ENCODE measurements at regions not wholly inside any gene's neighbourhood (a gene's known extent, or its start where the extent isn't known, plus 50 kb on each side); places are given as distances from the start of the nearest gene placed in this dataset.

DNA sequence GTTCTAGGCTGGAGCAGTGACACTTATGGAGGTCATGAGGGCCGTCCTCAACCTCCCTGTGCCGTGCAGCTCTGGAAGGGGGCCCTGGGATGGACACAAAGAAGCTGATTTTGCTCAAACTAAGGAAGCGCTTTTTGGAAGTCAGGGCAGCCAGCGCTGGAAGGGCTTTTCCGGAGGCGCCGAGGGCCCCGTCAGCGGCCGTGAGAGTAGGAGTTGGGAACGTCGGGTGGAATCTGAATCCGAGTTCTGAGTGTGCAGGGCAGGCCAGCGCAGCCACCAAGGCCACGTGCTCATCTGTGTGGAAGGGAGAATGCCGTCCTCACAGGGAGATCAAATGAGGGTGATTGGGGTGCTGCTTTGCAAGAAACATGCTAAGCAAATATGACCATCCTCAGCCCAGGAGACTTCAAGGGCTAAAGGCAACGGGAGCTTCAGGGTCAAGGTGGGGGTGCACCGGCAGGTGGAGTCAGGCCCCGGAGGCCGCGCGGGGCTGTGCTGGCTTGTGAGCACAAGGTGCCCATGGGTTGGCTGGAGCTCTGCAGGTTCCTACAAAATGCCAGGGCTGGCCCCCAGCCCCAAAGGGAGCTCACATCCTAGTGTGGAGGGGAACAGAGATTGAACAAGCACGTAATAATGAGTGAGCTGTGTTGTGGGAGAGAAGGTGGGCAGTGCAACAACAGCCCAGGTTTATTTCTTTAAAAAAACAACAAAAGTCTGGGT is 70.4 kb upstream of the HPCAL1 start (continued):
- TF ChIP-seq, protein P1, sequence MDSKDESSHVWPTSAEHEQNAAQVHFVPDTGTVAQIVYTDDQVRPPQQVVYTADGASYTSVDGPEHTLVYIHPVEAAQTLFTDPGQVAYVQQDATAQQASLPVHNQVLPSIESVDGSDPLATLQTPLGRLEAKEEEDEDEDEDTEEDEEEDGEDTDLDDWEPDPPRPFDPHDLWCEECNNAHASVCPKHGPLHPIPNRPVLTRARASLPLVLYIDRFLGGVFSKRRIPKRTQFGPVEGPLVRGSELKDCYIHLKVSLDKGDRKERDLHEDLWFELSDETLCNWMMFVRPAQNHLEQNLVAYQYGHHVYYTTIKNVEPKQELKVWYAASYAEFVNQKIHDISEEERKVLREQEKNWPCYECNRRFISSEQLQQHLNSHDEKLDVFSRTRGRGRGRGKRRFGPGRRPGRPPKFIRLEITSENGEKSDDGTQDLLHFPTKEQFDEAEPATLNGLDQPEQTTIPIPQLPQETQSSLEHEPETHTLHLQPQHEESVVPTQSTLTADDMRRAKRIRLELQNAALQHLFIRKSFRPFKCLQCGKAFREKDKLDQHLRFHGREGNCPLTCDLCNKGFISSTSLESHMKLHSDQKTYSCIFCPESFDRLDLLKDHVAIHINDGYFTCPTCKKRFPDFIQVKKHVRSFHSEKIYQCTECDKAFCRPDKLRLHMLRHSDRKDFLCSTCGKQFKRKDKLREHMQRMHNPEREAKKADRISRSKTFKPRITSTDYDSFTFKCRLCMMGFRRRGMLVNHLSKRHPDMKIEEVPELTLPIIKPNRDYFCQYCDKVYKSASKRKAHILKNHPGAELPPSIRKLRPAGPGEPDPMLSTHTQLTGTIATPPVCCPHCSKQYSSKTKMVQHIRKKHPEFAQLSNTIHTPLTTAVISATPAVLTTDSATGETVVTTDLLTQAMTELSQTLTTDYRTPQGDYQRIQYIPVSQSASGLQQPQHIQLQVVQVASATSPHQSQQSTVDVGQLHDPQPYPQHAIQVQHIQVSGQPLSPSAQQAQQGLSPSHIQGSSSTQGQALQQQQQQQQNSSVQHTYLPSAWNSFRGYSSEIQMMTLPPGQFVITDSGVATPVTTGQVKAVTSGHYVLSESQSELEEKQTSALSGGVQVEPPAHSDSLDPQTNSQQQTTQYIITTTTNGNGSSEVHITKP (IDR thresholded peaks at IDR 0.05; ENCODE audit: partially characterized antibody), result no peak
- TF ChIP-seq ARID1B (IDR thresholded peaks at IDR 0.05), result no peak
- no peak for TF ChIP-seq HMG20A (CRISPR knock-in tag; conservative IDR thresholded peaks at IDR 0.05)
- no peak for TF ChIP-seq BDP1 (IDR thresholded peaks at IDR 0.05; ENCODE audit: insufficient read depth, insufficient read length)
- TF ChIP-seq PURB (CRISPR knock-in tag; IDR thresholded peaks at IDR 0.05; ENCODE audit: low read depth), result no peak
- no peak for TF ChIP-seq TBL1XR1 (IDR thresholded peaks at IDR 0.05; ENCODE audit: low read length in 2 of 2)

Data from K562 (cell line).